IMR-90 (cell line): ENCODE measurements at regions not wholly inside any gene's neighbourhood (a gene's known extent, or its start where the extent isn't known, plus 50 kb on each side); places are given as distances from the start of the nearest gene placed in this dataset.

Experiments used
- ATAC-seq: fragments of 200-7000 bp; cut with Tn5 transposase; 2 replicates; pipeline ENCODE4 v1.9.1; 2020; ENCODE audit warnings: low read depth, mild to moderate bottlenecking, moderate library complexity
- BruUV-seq: library from RNA; stranded (reverse); fragments of 400-500 nt; replicated peaks from 2 replicates; lab custom pipeline; 2021; lab: Mats Ljungman, UMichigan
- CTCF ChIA-PET: fragments of 300-600 bp; formaldehyde crosslinking; extraction: SDS; loops from one replicate; lab custom pipeline; 2021; ENCODE audit warnings: antibody characterized with exemption; lab: Yijun Ruan, JAX
- POLR2A ChIA-PET: fragments of 300-600 bp; sonication (Branson Sonifier 250); formaldehyde crosslinking; loops from one replicate; lab custom pipeline; 2022; ENCODE audit warnings: antibody characterized with exemption; ENCODE audit not compliant: unreplicated experiment; lab: Charles Lee
- DNase-seq: peaks from one replicate; pipeline ENCODE4 v3.0.0; 2013
- H2AFZ ChIP-seq: replicated peaks from 2 replicates; pipeline ENCODE3; 2013; ENCODE audit warnings: low read length, mild to moderate bottlenecking; ENCODE audit not compliant: poor library complexity
- H2AK5ac ChIP-seq: 2 replicates; pipeline ENCODE4 v1.6.1; 2013; ENCODE audit warnings: low read depth, low read length, inconsistent platforms
- H2AK9ac ChIP-seq: replicated peaks from 2 replicates; pipeline ENCODE3; 2013; ENCODE audit warnings: mild to moderate bottlenecking, low read depth, low read length, moderate library complexity; ENCODE audit not compliant: poor library complexity
- H2BK120ac ChIP-seq: 2 replicates; pipeline ENCODE4 v1.6.1; 2013; ENCODE audit warnings: low read depth, low read length, inconsistent platforms
- H2BK15ac ChIP-seq: 3 replicates; pipeline ENCODE4 v1.6.1; 2013; ENCODE audit warnings: low read depth, low read length, inconsistent platforms
- H2BK20ac ChIP-seq: 2 replicates; pipeline ENCODE4 v1.6.1; 2013; ENCODE audit warnings: low read depth, mild to moderate bottlenecking, inconsistent platforms, low read length, moderate library complexity
- H2BK5ac ChIP-seq: 2 replicates; pipeline ENCODE4 v1.6.1; 2013; ENCODE audit warnings: mild to moderate bottlenecking, low read depth, low read length, inconsistent platforms; ENCODE audit not compliant: poor library complexity, severe bottlenecking
- H3K14ac ChIP-seq: replicated peaks from 2 replicates; pipeline ENCODE4 v1.6.1; 2013; ENCODE audit warnings: low read depth, low read length, inconsistent platforms
- H3K18ac ChIP-seq: 2 replicates; pipeline ENCODE4 v1.6.1; 2013; ENCODE audit warnings: low read depth, low read length, control low read depth
- H3K23ac ChIP-seq: 2 replicates; pipeline ENCODE4 v1.6.1; 2013; ENCODE audit warnings: low read depth, low read length, inconsistent platforms
- H3K27ac ChIP-seq: 2 replicates; pipeline ENCODE4 v1.5.1; 2013; ENCODE audit warnings: mild to moderate bottlenecking, control low read depth, low read length; ENCODE audit not compliant: insufficient read depth
- H3K27me3 ChIP-seq: 2 replicates; pipeline ENCODE4 v1.6.1; 2013; ENCODE audit warnings: low read length; ENCODE audit not compliant: control insufficient read depth, insufficient read depth
- H3K36me3 ChIP-seq: 2 replicates; pipeline ENCODE4 v1.6.1; 2013; ENCODE audit warnings: low read length, mixed read lengths; ENCODE audit not compliant: control insufficient read depth, insufficient read depth
- H3K4ac ChIP-seq: 2 replicates; pipeline ENCODE4 v1.6.1; 2013; ENCODE audit warnings: low read depth, low read length, inconsistent platforms
- H3K4me1 ChIP-seq: 2 replicates; pipeline ENCODE4 v1.6.1; 2013; ENCODE audit warnings: low read length, mixed read lengths; ENCODE audit not compliant: control insufficient read depth, insufficient read depth
- H3K4me2 ChIP-seq: 2 replicates; pipeline ENCODE4 v1.6.1; 2013; ENCODE audit warnings: low read depth, mild to moderate bottlenecking, control low read depth, low read length, moderate library complexity
- H3K4me3 ChIP-seq: 2 replicates; pipeline ENCODE4 v1.5.1; 2013; ENCODE audit warnings: low read depth, mild to moderate bottlenecking, control low read depth, low read length, moderate library complexity; ENCODE audit not compliant: insufficient read depth
- H3K56ac ChIP-seq: 2 replicates; pipeline ENCODE4 v1.6.1; 2013; ENCODE audit warnings: low read length, inconsistent platforms; ENCODE audit not compliant: insufficient read depth; ENCODE audit errors: extremely low read depth
- H3K79me1 ChIP-seq, 2 experiments: 2 replicates each; pipeline ENCODE4 v1.6.1; 2013; ENCODE audit warnings: low read length in 2 of 2, inconsistent platforms in 1 of 2, low read depth in 1 of 2
- H3K9ac ChIP-seq: 2 replicates; pipeline ENCODE4 v1.6.1; 2013; ENCODE audit warnings: low read depth, low read length, control low read depth
- H3K9me1 ChIP-seq: 2 replicates; pipeline ENCODE4 v1.6.1; 2013; ENCODE audit warnings: low read length, inconsistent platforms; ENCODE audit not compliant: insufficient read depth
- H3K9me3 ChIP-seq: 2 replicates; pipeline ENCODE4 v1.6.1; 2013; ENCODE audit warnings: low read length; ENCODE audit not compliant: control insufficient read depth, insufficient read depth
- H4K20me1 ChIP-seq: 2 replicates; pipeline ENCODE4 v1.6.1; 2013; ENCODE audit warnings: low read length, inconsistent platforms; ENCODE audit not compliant: insufficient read depth
- H4K5ac ChIP-seq: 2 replicates; pipeline ENCODE4 v1.6.1; 2013; ENCODE audit warnings: mild to moderate bottlenecking, low read depth, low read length, control low read depth
- H4K8ac ChIP-seq, 2 experiments: 2 replicates each; pipeline ENCODE4 v1.6.1; 2013; ENCODE audit warnings: low read depth in 2 of 2, low read length in 2 of 2, control low read depth in 1 of 2, inconsistent platforms in 1 of 2
- H4K91ac ChIP-seq: 2 replicates; pipeline ENCODE4 v1.6.1; 2013; ENCODE audit warnings: low read depth, low read length, inconsistent platforms; ENCODE audit not compliant: insufficient read depth
- BHLHE40 ChIP-seq: fragments of 150-350 bp; IDR thresholded peaks from 2 replicates; pipeline ENCODE4 v1.6.1; 2016; ENCODE audit warnings: mild to moderate bottlenecking, low read depth, low read length
- CEBPB ChIP-seq: IDR thresholded peaks from 2 replicates; pipeline ENCODE4 v1.6.1; 2012; ENCODE audit warnings: low read depth, low read length, improper control_type of control experiment
- CHD1 ChIP-seq: IDR thresholded peaks from 2 replicates; pipeline ENCODE4 v1.6.1; 2012; ENCODE audit warnings: low read depth, low read length, improper control_type of control experiment
- CTCF ChIP-seq: conservative IDR thresholded peaks from 2 replicates; pipeline ENCODE4 v1.5.1; 2012; ENCODE audit warnings: mild to moderate bottlenecking, low read depth, low read length, improper control_type of control experiment
- ELK1 ChIP-seq: fragments of 150-350 bp; IDR thresholded peaks from 2 replicates; pipeline ENCODE4 v1.6.1; 2016; ENCODE audit warnings: low read depth, mild to moderate bottlenecking, low read length, moderate library complexity, borderline replicate concordance
- FOS ChIP-seq: fragments of 150-350 bp; IDR thresholded peaks from 2 replicates; pipeline ENCODE4 v1.6.1; 2016; ENCODE audit warnings: low read depth, low read length
- MAFK ChIP-seq: IDR thresholded peaks from 2 replicates; pipeline ENCODE4 v1.6.1; 2012; ENCODE audit warnings: low read depth, low read length, improper control_type of control experiment
- MAZ ChIP-seq: IDR thresholded peaks from 2 replicates; pipeline ENCODE4 v1.6.1; 2012; ENCODE audit warnings: low read depth, mild to moderate bottlenecking, low read length, improper control_type of control experiment, moderate library complexity, borderline replicate concordance
- MXI1 ChIP-seq: IDR thresholded peaks from 2 replicates; pipeline ENCODE4 v1.6.1; 2012; ENCODE audit warnings: low read depth, mild to moderate bottlenecking, low read length, moderate library complexity, borderline replicate concordance
- NFE2L2 ChIP-seq: fragments of 150-350 bp; IDR thresholded peaks from 2 replicates; pipeline ENCODE4 v1.6.1; 2016; ENCODE audit warnings: low read depth, mild to moderate bottlenecking, low read length
- POLR2A ChIP-seq: IDR thresholded peaks from 2 replicates; pipeline ENCODE4 v1.6.1; 2012; ENCODE audit warnings: mild to moderate bottlenecking, low read depth, low read length
- RAD21 ChIP-seq: IDR thresholded peaks from 2 replicates; pipeline ENCODE4 v1.6.1; 2012; ENCODE audit warnings: low read length, improper control_type of control experiment
- RCOR1 ChIP-seq: IDR thresholded peaks from 2 replicates; pipeline ENCODE4 v1.6.1; 2012; ENCODE audit warnings: mild to moderate bottlenecking, low read length, improper control_type of control experiment; ENCODE audit not compliant: insufficient replicate concordance
- RFX5 ChIP-seq: IDR thresholded peaks from 2 replicates; pipeline ENCODE4 v1.8.0; 2012; ENCODE audit warnings: low read depth, mild to moderate bottlenecking, low read length, moderate library complexity
- SMC3 ChIP-seq: fragments of 150-350 bp; IDR thresholded peaks from 2 replicates; pipeline ENCODE4 v1.6.1; 2016; ENCODE audit warnings: low read depth, mild to moderate bottlenecking, antibody characterized with exemption, low read length, moderate library complexity
- USF2 ChIP-seq: fragments of 150-350 bp; IDR thresholded peaks from 2 replicates; pipeline ENCODE4 v1.6.1; 2017; ENCODE audit warnings: mild to moderate bottlenecking, antibody characterized with exemption, low read length, low read depth
- WGBS, 2 experiments: methylation state at CpG; one replicate each; pipeline versions ENCODE4 v1.1.5 to v1.1.7; 2013; ENCODE audit warnings: missing lambda C conversion rate in 2 of 2; ENCODE audit not compliant: insufficient read length in 1 of 2; ENCODE audit errors: extremely low coverage in 2 of 2; 5-methylcytosine and 5-hydroxymethylcytosine counted together
- dilution Hi-C: fragments of 300-500 bp; cut with HindIII; formaldehyde crosslinking; loops from one replicate; pipeline ENCODE4 v1.14.3; 2018; ENCODE audit warnings: low sequenced_read_pairs; ENCODE audit not compliant: unreplicated experiment
- in situ Hi-C: fragments of 300-500 bp; cut with MboI; formaldehyde crosslinking; loops from 3 replicates; pipeline ENCODE4 v1.14.3; 2019; ENCODE audit warnings: low sequenced_read_pairs, inconsistent platforms, mixed read lengths
- intact Hi-C: fragments of 100-400 bp; cut with micrococcal nuclease; formaldehyde crosslinking; loops from 2 replicates; pipeline ENCODE4 v1.10.0; 2022

DNA sequence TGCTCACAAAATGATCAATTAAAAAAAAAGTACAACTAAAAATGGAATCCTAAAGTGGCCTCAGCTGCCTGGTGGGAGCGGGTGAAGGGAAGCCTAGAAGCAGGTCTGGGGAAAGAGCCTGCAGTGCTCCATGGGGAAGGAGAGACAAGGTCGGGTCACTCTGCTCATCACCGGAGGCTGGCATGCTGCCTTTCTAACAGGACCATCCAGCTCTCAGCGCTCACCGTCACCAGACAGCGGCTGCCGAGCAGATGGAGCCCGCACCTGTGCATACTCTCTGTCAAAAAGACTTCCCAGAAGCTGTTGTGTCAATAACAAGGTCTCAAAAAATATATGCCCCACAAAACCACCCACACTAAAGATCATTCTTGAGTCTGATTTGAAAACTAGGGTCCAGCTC lies 112.8 kb downstream of the BAMBI start:
- no peak overlapping the region for H4K8ac ChIP-seq
- no peak overlapping the region for H2BK20ac ChIP-seq
- no peak overlapping the region for H3K14ac ChIP-seq
- no peaks in the 10 kb centered on the region for H3K36me3 ChIP-seq
- ATAC-seq (no peak), DNase-seq (no peak)
- no TSS peak for BruUV-seq
- H3K27me3 ChIP-seq: peaks cover 35% of the 10 kb centered on the region
- no peak overlapping the region for H3K18ac ChIP-seq
- 100% methylated on average over 5 of the region's 8 CpGs; no CpG with 5 or more reads in 1 of the 2 experiments for WGBS, 2 experiments
- H3K23ac ChIP-seq: no peak overlapping the region
- no peak overlapping the region for H3K4ac ChIP-seq
- H4K91ac ChIP-seq: no peak overlapping the region
- no peaks in the 10 kb centered on the region for H3K4me1 ChIP-seq
- ChIA-PET POLR2A (no interaction called here), CTCF (no interaction called here)
- no peak overlapping the region for H2BK120ac ChIP-seq
- no peak overlapping the region for H3K27ac ChIP-seq
- H2BK15ac ChIP-seq: no peak overlapping the region
- intact Hi-C loops: no loop called here
- H3K4me3 ChIP-seq: no peak overlapping the region
- no peaks in the 10 kb centered on the region for H4K20me1 ChIP-seq
- H3K9me1 ChIP-seq: no peaks in the 10 kb centered on the region
- no peaks in the 10 kb centered on the region for H3K9me3 ChIP-seq
- no peak overlapping the region for H3K4me2 ChIP-seq
- no peak overlapping the region for H4K5ac ChIP-seq
- H2AK5ac ChIP-seq: no peak overlapping the region
- no peak overlapping the region for H2AK9ac ChIP-seq
- in situ Hi-C loops: loop anchor here (25.0 kb wide), 1 partner anchor 103 kb away; the partner anchor contains the start of gene BAMBI
- no peak overlapping the region for H2BK5ac ChIP-seq
- TF ChIP-seq ELK1 (no peak), SMC3 (no peak), USF2 (no peak), RCOR1 (no peak), CHD1 (no peak), MAZ (no peak), POLR2A (no peak), CEBPB (no peak), BHLHE40 (no peak), RAD21 (no peak), FOS (no peak), MXI1 (no peak), MAFK (no peak), RFX5 (no peak), NFE2L2 (no peak), CTCF (no peak)
- H3K9ac ChIP-seq: no peak overlapping the region
- H3K79me1 ChIP-seq: no peaks in the 10 kb centered on the region
- H2AFZ ChIP-seq: no peak overlapping the region
- no peak overlapping the region for H3K56ac ChIP-seq
- dilution Hi-C loops: no loop called here
